ENCODE measurements at regions not wholly inside any gene's neighbourhood (a gene's known extent, or its start where the extent isn't known, plus 50 kb on each side); places are given as distances from the start of the nearest gene placed in this dataset.
A peak's percentile ranks its signal among the peaks of the same experiment; 100 is the strongest.

DNA sequence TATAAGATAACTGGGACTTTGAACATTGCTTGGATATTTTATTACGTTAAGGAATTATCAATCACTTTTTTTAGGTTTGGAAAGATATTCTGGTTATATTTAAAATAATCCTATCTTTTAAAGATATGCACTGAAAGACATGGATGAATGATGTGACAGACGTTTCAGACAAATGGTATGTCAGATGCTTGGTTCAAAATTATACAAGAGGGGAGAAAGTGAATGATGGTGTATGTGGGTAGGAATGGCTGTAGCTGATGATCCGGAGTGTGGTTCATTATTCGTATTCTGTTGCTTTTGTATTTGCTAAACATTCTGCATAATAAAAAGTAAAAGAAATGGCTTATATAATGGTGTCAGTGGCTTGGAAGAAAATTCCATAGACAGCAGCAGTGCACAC is 51.0 kb upstream of the SNRPB2 start:
- DNase-seq (ENCODE audit: low spot score), result no peak

DNA sequence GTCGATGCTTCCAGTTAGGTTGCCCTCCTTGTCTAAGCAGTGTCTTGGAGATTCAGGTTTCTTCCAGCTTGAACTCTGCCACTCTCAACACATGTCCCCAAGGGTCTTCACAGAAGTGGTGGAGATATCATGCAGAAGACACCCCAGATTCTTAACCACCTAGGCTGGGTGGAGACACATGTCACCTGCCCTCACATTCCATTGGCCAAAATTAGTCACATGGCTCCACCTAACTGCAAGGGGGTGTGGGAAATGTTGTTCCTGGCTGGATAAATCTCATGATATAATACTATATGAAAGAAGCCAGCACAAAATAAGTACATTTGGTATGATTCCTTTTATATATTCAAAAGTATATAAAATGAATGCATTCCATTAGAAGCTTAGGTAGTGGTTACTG is 52.9 kb upstream of the SNRPB2 start:
- DNase-seq (ENCODE audit: low spot score), result no peak

GRCh38 chr20:16675001-16675564 is 54.7 kb upstream of the SNRPB2 start:
- DNase-seq (ENCODE audit: low spot score), result no peak

DNA sequence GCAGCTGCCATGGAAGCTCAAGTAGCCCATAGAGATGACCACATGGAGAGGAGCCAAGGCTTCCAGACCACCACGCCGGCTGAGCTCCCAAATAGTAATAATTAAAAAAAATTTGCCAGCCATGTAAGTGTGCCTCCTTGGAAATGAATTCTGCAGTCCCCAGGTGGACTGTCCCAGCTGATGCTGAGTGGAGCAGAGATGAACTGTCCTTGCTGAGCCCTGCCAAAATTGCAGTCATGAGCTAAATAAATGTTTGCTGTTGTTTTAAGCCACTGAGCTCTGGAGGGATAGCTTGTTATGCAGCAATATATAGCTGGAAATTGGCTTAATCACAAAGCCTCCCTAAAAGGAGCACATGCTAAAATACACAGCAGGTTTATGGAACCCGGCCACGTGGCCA is 55.6 kb upstream of the SNRPB2 start:
- no peak for DNase-seq (ENCODE audit: low spot score)

DNA sequence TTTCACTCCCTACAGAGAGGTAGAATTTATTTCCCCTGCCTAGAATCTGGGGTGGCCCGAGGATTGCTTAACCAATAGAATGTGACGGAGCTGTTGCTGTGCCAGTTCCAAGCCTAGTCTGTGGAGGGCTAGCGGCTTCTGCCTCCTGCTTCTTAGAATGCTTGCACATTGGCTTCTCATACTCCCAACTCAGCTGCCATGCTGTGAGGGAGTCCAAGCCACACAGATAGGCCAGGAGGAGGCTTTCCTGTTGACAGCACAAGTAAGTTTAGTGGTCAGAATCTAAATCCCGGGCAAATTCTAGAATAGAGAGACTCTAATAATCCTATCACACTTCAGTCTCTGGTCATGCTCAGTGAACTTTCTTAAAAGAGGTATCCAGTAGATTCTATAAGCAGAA is 57.5 kb upstream of the SNRPB2 start:
- DNase-seq (ENCODE audit: low spot score), result no peak

GRCh38 chr20:16671753-16672152 is 58.1 kb upstream of the SNRPB2 start:
- no peak for DNase-seq (ENCODE audit: low spot score)

DNA sequence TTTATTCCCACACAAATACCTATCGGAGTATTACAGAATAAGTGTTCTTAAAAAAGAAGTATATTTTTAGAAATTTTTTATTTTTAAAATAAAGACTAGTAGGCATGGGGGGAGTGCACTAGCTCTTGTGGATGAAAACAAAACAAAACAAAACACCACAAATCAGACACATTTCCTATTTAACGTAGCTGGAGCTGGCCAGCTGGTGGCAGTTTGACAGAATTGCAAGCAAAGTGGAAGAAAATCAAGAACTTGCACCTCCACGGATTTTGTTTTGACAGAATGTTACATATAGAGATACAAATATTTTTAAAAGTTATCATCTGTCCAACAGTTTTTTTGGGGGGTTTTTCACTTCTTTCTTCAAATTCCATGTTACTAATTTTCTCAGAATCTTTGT is 63.6 kb upstream of the SNRPB2 start:
- DNase-seq (ENCODE audit: low spot score), result no peak

GRCh38 chr20:16664020-16664419 is 65.8 kb upstream of the SNRPB2 start:
- DNase-seq (ENCODE audit: low spot score), result no peak

- DNase-seq (ENCODE audit: low spot score), result no peak
These were observed 67.4 kb upstream of the SNRPB2 start for GRCh38 chr20:16662467-16662866.

DNA sequence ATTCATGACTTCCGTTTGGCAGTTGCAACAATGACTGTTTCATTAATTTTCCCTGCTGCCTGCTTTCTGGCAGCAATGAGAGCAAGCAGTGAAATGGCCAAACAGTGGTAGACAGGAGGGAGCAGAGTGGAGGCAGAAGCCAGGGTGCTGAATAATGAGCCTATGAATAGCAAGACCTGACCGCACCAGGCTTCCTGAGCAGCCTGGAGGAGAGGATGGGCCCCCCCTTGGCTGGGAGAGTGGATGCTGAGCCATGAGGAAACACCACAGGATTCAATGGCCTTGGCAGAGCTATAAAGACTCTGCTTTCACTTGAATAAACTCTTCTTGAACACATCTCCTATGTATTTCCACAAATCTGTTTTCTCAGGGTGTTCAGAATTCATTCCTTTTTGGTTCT is 68.1 kb upstream of the SNRPB2 start:
- peak; percentile 11 for DNase-seq (ENCODE audit: low spot score)

DNA sequence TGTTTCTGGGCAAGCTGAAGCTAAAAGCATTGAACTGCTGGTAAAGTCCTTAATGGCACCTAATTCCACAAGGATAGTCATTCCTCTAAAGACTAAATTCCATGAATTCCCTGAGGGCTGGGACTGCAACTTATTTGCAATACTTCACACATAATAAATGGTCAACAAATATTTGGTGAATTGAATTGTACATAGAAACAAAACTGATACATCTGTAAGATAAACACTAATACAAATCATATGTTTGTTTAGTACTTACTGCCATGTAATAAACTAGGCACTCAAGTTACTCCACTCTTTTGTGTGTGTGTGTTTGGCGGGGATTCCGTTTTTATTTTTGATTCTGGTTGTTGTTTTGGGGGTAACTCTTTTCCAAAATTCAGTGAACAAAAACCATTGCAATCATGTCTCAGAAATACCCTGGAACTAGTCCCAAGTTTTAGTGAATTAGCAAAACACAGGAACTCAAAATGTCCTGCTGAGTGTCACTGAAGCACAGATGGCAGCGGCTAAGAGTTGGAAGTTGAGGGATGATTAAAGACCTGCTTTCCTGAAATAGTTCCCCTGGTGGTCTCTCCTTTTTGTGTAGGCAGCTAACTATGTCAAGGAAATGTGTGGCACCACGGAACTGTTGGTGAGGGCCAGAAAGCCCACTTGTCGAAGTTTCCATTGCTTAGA is 74.8 kb upstream of the SNRPB2 start:
- no peak for DNase-seq (ENCODE audit: low spot score)

DNA sequence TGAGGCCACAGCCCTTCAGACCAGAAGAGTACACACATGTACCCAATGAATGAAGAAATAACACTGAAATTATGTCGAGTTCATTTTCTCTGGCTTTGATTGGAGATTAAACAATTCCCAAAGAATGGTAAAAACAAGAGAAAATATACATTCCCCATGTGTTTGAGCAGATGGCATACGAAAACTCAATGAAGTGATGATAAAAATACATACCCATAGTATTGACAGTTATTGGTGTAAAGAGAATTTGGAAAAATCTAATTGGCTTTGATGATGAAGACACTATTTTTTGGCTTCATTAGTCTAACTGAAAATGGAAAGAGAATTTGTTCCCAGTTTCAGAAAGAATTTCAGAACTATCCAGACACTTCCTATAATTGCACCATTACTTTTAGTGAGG is 76.6 kb upstream of the SNRPB2 start:
- no peak for DNase-seq (ENCODE audit: low spot score)

- no peak for DNase-seq (ENCODE audit: low spot score)
These were observed 74.8 kb upstream of the KIF16B start for GRCh38 chr20:16647875-16648597.

DNA sequence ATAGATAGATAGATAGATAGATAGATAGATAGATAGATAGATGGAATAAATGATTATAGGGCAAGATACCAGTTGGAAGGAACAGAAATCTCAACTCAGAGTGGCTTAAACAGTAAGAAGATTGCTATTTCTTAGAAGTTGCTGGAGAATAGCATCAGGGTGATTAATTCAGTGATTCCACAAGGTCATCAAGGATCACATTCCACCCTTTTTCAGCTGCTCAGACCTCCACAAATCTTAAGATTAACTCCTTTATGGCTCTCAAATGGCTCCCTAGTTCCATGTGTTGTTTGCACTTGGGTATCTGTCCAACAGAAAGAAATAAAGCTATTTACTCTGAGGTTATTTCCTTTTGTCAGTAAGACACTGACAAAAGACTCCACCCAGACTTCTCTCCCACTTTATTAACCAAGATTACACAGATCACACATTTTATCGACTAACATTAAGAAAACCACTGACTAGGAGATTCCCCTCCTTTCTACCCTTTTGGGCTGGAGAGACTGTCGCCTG is 68.3 kb upstream of the KIF16B start:
- DNase-seq (ENCODE audit: low spot score), result no peak

GRCh38 chr20:16639027-16639941 is 66.0 kb upstream of the KIF16B start:
- no peak for DNase-seq (ENCODE audit: low spot score)

DNA sequence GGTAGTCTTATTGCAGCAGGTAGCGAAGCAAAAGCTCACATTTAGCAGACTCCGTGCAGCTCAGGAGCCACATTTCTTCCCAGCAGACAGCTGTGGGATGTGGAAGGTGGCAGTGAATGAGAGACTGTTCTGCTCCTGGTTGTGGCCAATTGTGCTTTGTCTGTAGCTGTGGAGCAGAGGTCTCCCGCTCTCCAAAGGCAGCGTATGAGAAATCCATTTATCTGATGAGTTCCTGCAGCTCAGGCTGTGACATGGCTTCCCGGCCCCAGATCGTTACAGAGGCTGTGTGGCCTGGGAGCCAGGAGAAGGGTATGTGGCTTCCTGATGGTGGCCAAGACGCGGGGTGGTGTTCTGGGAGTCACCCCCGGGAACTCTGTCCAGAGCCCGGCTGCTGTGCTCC is 64.5 kb upstream of the KIF16B start:
- no peak for DNase-seq (ENCODE audit: low spot score)

GRCh38 chr20:16626849-16627248 is 53.6 kb upstream of the KIF16B start:
- DNase-seq (ENCODE audit: low spot score), result no peak

GRCh38 chr20:16624106-16624505 is 50.9 kb upstream of the KIF16B start:
- DNase-seq (ENCODE audit: low spot score), result no peak
